NCI-H2227 (cell line): ENCODE measurements at regions not wholly inside any gene's neighbourhood (a gene's known extent, or its start where the extent isn't known, plus 50 kb on each side); places are given as distances from the start of the nearest gene placed in this dataset.

ENCODE experiments used
- DNase-seq: peaks from one replicate; lab custom pipeline; 2025; ENCODE audit not compliant: unreplicated experiment; lab: John Stamatoyannopoulos, UW

- DNase-seq, result no peak
Observed at GRCh38 chr22:27680636-27681035, 120.9 kb downstream of the MN1 start.

GRCh38 chr22:27681037-27681436 lies 120.5 kb downstream of the MN1 start:
- no peak for DNase-seq

GRCh38 chr22:27682437-27682836 lies 119.1 kb downstream of the MN1 start:
- no peak for DNase-seq

- no peak for DNase-seq
Observed at GRCh38 chr22:27684901-27685300, 116.7 kb downstream of the MN1 start.

- no peak for DNase-seq
Observed at GRCh38 chr22:27685515-27685914, 116.0 kb downstream of the MN1 start.

- no peak for DNase-seq
Observed at GRCh38 chr22:27685970-27686369, 115.6 kb downstream of the MN1 start.

- DNase-seq, result peak; percentile 32
Observed at GRCh38 chr22:27686534-27686933, 115.0 kb downstream of the MN1 start.

- DNase-seq, result no peak
Observed at GRCh38 chr22:27687984-27688545, 113.5 kb downstream of the MN1 start.

- DNase-seq, result no peak
Observed at GRCh38 chr22:27689664-27690063, 111.9 kb downstream of the MN1 start.

GRCh38 chr22:27690599-27690998 lies 111.0 kb downstream of the MN1 start:
- DNase-seq, result no peak

GRCh38 chr22:27692243-27692642 lies 109.3 kb downstream of the MN1 start:
- no peak for DNase-seq

GRCh38 chr22:27695925-27696324 lies 105.6 kb downstream of the MN1 start:
- no peak for DNase-seq

GRCh38 chr22:27697888-27698287 lies 103.7 kb downstream of the MN1 start:
- no peak for DNase-seq
